ENCODE measurements at regions not wholly inside any gene's neighbourhood (a gene's known extent, or its start where the extent isn't known, plus 50 kb on each side); places are given as distances from the start of the nearest gene placed in this dataset.

GRCh38 chr11:69918938-69919650, 99.9 kb upstream of the FGF3 start:
- DNase-seq = peak; percentile 44

GRCh38 chr11:69919659-69920344, 100.6 kb upstream of the FGF3 start:
- DNase-seq = no peak

GRCh38 chr11:69920345-69921127, 101.3 kb upstream of the FGF3 start:
- no peak for DNase-seq

GRCh38 chr11:69921128-69922014, 102.2 kb upstream of the FGF3 start:
- no peak for DNase-seq

- no peak for DNase-seq
Observed at GRCh38 chr11:69922015-69922595, 102.9 kb upstream of the FGF3 start.

DNA sequence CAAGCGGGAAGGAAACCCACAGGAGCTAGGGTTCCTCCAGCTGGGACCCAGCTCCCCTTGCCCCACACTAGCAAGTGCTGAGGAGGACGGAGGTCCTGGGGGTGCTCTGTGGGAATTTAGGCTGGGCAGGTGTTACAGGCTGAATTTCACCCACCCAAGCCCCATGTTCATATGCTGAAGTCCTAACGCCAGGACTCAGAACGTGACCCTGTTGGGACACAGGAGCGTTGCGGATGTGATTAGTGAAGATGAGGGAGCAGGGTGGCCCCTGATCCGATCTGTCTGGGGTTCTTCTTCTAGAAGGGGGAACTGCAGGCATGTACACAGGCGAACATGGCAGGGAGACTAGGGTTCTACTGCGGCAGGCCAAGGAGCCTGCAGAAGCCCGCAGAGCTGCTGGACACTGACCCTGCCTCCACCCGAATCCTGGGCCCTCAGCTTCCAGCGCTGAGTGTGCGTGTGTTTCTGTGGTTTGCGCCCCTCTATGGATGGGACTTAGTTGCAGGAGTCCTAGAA, 103.4 kb upstream of the FGF3 start:
- no peak for DNase-seq

DNA sequence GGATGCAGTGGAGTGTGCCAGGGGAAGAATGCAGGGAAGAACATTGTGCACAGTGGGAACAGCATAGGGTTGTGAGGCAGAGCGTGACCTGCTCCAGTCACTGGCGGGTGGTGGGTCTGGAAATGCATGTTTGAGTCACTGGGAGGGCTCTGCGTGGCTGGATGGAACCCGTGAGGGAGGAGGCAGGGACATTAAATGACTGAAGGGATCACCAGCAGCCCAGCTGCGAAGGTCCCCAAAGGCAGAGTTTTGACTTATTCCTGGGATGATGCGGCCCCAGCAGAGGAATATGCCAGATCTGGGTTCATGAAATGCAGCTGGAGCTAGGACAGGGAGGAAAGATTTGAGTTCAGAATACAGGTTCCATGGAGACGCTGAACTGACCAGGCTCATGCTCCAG, 104.0 kb upstream of the FGF3 start:
- no peak for DNase-seq

DNA sequence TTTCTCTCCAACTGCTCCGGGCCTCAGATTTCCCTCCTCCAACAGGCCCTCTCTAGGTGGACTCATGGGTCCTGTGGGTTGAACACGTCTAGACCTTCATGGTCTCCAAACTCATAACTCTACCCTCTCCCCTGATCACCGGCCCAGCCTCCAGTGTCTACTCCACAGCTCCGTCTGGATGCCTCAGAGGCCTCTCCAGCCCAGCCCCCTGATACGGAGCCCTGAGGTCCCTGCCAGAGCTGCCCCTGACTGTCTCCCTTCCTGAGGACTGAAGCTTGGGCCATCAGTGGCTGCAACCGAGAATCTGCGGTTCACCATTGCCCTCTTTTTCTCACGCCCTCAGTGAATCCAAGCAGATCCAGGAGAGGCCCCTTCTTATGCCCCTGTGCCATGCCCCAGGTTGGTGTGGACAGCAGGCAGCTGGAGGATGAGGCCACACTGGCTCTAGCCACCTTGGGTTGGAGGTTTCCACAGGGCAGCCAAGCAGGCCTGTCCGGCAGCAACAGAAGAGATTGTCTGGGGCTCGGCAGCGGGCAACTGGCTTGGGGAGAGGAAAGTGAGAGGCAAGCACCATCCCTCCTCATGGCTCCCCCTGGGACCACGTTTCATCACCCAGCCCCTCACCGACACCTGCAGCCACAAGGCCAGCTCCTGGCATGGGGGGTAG, 104.6 kb upstream of the FGF3 start:
- no peak for DNase-seq

DNA sequence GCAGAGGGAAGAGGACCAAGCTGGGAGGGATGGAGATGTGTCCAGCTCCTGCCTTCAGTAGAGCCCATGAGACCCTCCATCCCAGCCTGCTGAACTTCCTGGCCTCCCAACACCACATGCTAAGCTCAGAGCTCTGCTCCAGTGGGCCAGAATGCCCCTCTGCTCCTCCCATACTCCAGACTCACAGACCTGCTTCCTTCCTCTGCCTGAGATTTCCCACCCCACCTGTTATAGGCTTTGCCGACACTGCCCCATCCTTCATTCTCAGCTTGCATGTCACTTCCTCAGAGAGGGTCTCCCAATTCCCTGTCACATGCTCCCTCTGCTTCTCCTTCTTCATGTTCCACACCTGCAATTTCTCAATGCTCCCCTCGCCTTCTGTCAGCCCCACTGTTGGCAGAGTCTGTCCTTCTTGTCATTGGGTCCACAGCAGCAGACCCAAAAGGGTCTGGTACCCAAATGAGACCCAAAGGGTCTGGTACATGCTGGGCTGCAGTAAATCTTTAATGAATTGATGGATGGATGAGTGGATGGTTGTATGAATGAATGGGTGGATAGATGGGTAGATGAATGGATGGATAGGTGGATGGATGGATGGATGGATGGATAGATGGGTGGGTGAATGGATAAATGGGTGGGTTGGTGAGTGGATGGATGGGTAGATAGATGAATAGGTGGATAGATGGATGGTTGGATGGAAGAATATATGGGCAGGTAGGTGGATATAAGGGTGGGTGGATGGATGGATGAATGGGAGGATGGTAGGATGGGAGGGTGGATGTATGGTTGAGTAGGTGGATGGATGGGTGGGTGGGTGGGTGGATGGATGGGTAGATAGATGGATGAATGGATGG, 105.3 kb upstream of the FGF3 start:
- no peak for DNase-seq

- no peak for DNase-seq
Observed at GRCh38 chr11:69925366-69926196, 106.4 kb upstream of the FGF3 start.

GRCh38 chr11:69926376-69927050, 107.3 kb upstream of the FGF3 start:
- DNase-seq = no peak

- DNase-seq = no peak
Observed at GRCh38 chr11:69928121-69928520, 108.9 kb upstream of the FGF3 start.

GRCh38 chr11:69928975-69929374, 109.8 kb upstream of the FGF3 start:
- no peak for DNase-seq

- no peak for DNase-seq
Observed at GRCh38 chr11:69930081-69931059, 111.2 kb upstream of the FGF3 start.

DNA sequence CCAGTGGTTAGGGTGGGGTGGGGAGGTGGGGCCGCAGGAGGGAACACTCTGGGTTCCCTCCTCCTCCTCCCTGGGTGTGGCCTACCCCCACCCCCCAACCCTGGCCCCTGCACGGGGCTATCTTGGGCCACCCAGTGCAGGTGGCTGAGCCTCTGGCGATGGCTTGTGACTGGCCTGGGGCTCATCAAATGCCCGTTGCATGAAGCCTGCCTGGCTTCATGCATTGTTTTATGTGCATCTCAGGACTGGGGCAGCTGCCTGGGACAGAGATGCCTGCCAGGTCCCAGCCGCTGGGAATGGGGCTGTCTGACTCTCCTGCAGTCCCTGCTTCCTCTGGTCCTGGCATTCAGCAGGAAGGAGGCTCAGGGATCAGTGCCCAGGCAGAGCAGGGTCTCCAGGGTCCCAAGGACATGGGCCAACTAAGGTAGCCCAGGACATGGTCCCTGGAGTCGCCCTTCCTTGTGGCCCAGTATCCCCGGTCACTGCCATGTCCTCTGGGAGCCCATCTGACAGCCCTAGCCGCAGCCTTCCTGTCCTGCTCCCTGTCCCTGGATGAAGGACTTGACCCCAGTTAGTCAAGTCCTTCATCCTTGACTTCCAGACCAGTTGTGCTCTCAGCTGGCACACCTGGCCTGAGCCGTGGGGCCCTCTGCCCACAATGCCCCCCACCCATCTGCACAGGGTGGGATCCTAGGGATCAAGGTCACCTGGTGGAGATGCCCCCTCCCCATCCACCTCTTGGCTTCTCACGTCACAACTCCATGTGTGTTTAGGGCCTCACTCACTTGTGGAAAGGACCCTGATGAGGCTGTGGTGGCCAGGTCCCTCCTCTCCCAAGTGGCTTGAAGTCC, 112.1 kb upstream of the FGF3 start:
- no peak for DNase-seq

DNA sequence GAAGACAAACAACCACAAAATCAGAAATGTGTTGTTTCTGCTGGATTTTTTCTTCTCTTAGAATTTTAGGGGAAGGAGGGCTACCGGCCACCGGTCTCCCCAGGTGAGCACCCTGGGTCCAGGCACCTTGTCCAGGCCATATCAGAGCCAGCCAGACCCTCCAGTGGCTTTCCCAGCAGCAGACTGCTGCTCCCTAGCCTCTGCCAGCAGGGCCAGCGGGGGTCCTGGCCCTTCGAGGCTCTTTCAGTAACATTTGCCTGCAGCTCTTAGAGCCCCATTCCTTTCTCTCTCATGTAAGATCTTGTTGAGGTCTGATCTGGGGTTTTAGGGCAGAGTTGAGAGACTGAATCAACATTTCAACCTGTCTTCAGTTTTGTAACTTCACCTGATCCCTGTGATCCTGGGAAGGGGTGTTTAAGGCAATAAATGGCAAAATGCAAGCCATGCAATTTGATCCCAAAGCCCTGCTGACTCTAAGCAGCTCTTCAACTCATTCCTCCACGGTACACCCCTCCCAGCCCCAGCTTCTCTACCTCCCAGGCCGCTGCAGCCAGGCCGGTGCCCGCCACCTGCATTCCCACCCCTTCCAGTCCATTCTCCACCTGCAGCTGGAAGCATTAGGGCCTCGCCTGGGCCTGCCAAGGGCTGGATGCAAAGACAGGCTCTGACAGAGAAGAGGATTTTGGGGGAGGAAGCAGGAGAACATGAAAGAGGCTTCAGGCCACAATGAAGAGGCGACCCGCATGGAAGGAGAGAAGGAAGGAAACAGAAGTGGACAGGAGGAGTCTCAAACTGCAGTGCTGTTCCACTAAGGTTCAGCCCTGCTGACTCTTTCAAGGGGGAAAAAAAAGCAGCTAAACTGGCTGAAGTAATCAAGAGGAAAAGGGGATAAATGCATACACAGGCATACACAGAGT, 113.0 kb upstream of the FGF3 start:
- no peak for DNase-seq
